ENCODE measurements at regions not wholly inside any gene's neighbourhood (a gene's known extent, or its start where the extent isn't known, plus 50 kb on each side); places are given as distances from the start of the nearest gene placed in this dataset.
"Not testable (repeated sequence)": the region's sequence is repeated elsewhere in the genome, so short reads cannot be mapped to it uniquely, and the experiment has no call there.

DNA sequence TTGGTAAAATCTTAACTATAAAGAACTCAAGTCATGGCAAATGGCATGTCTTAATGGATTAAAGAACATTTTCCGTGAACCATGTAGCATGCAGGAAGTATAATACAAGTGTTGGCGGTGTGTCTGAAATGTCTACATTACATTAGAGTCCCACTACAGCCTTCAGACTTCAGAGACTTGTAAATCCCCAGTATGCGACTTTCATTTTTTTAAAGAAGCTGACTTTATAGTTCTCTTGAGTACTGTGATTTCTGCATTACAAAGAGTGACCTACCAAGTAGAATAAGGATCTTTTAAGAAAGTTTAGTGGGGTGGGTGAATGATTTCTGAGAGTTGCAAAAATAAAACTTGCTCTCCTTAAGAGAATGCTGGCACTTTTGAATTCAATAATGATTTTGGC is 140.7 kb upstream of the FN1 start:
- DNase-seq, result no peak

DNA sequence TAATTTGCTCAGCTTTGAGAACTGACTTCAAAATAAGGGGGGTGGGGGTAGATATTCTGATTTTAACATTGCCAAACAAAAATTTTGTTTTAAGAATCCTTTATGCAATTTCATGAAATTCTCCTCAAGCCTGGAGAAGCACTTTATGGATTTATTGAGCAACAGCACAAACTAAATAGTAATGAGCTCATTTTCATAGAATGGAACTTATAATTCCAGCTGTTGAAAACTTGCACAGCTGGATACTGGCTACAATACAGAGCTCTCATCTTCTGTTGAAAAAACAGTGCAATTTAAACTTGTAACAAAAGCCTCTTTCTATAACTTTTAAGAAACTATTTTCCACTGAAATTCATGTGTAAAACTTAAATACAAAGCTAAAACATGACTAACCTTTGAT is 137.6 kb upstream of the FN1 start:
- DNase-seq, result no peak

DNA sequence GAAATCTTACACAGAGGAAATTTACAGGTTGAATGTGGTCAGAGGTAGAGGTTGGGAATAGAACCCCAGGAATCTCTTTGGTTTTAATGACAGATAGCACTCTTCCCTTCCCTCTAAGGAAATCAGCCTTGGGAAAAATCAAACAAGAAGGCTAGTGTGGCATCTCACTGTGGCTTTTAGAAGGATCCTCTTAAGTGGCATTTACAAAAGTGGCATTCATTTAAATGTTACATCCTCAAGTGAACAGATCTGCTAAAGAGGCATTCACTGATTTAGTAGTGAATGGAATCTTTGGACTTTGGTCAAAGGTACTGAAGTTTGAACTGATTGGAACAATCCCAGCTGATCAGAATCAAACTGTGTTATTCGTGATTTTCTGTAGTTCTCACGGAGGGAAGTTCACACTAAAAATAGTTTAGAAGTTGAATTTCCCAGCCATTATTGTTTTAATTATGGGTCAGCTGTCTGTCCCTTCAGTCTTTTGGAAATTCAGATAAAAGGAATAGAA is 136.5 kb upstream of the FN1 start:
- DNase-seq, result no peak

DNA sequence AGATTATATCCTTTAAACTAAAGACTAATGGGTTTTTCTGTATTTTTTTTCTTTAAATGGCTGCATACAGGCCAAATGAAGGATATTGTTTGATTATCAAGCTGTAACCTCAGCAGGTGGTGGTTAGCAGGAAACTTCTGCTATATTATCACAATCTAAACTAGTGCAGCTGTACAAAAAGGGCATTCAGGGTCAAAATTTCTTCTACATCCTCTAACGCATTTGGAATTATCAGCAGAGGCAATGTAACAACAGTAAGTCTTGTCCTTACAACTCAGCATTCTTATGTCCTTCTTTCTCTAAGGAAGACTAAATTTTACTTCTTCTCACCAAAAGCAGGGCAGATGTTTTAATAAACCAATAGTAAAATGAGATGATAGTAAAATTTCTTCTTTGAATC is 135.8 kb upstream of the FN1 start:
- DNase-seq, result no peak

DNA sequence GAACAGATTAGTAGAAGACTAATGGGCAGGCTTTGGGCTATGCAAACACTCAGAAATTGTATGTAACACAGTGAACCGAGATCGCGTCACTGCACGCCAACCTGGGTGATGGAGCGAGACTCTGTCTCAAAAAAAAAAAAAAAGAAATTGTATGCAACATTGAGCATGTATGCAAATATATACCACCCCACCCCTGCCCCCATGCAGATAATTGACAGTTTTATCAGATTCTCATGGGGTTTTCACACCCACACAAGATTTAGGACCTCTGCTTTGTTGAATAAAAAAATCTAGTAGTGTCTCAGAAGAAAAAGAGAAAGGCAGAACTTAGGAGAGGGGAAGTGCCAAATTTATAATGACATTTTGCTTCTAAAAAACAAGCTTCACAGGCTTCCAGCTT is 131.6 kb upstream of the FN1 start:
- no peak for DNase-seq

DNA sequence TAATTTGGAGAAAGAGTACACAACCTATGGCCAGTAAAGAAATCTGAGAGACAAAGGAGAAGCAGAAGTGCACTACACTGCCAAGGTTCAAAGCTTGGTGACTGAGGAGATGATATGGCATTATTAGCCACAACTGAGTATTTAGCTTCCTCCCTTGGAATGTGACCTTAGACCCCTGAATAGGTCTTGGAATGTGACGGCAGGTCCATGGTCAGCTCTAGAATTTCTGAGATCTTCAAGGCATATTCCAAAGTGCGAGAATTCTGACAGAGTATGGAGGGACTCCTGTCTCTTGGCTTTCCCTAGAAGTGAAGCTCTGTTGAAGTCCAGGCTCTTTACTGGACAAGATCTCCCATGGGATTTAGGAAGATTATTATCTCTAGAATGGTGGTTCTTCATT is 130.0 kb upstream of the FN1 start:
- no peak for DNase-seq

DNA sequence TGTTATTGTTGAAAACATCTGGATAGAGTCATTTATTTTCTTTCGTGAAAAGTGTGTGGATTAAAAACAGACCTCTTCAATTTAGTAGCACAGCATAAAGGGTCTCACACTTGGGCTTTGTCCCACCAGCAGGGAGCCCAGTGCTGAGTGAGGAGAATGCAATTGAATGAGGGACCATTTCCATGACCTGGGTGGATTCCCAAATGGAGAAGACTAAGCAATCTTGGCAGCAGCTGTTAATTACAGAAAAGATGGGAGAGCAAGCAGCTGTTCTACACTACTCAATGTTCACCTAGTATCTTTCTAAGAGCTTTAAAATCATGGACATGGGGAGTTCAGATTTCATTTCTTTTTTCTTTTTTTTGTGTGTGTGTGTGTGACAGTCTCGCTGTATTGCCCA is 121.8 kb upstream of the FN1 start:
- no peak for DNase-seq

DNA sequence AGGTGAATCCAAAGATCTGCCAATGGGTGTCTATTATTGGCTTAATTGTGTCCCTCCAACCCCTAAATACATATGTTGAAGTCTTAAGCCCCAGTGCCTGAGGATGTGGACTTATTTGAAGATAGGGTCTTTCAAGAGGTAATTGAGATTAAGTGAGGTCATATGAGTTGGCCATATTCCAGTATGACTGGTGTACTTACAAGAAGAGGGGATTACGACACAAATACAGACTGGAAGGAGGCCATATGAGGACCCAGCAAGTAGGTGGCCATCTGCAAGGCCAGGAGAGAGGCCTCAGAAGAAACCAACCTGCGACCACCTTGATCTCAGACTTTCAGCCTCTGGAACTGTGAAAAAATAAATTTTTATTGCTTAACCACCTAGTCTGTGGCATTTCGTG is 121.1 kb upstream of the FN1 start:
- no peak for DNase-seq

DNA sequence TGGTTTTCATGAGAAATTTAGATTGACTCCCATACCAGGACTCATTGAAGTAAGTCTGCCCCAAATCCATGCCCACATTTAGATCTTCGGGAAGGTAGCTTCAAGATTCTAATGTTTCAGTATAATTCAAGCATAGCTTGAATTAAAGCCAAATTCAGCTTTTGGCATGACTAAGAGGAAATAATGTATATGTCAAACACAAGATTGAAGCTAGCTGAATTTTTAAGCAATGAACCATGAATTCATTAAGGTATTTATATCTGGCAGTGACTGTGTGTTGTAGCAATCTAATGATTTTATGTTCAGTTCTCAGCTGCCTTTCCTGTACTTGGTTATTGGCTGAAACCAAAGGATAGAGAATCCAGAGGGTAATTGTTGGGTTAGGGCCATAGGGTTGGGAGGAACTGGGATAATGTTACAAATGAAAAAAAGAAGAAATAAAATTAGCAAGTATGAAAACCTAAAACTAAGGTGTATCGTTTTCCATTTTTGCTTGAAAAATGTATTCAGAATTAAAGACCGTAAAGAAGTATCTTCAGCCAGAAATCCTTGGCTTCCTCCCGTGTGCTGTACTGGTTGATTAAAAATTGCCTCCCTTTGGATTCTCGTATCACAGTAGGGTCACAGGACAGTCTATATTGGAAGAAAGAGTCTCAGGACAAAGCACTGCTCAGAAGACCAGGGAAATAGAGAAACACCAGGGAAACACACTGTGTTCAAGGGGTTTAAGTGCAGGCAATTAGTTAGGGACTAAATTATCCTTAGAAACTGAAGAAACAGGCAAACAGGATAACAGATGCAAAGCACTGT is 119.0 kb upstream of the FN1 start:
- no peak for DNase-seq

DNA sequence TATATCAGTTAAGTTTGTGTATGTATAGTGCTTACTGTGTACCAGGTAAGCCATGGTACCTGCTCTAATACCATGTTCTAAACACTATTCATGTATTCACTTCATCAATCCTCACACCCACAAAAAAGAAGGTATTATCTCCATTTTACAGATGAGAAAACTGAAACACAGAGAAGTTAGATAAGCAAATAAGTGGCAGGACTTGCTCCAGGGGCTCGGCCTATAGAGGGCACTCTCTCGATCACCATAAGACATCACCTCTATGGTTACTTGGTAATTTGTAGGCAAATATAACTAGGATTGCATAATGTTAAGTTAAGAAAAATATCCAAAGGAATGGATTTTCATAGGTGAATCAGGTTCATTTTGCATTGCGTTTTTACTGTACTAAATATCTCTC is 118.1 kb upstream of the FN1 start:
- peak in 1 of 5 experiments; percentile 11 for DNase-seq

DNA sequence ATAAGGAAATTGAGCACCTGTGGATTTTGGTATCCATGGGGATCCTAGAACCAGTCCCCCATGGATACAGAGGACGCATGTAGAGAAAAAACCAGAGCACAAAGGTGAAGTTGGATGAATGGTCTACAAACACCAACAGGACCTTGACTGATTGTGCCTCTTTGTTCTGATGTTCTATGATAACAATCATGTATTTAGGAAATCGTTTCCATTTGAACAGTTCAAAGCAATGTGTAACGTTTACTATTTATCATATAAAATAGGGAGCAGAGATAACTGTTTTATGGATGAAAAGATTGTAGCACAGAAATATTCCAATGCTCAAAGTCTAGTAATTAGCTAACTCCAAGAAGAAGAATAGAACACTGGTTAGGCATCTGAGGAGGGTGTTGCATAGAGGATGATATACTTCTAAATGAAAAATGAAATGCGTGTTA is 116.3 kb upstream of the FN1 start:
- DNase-seq, result no peak

DNA sequence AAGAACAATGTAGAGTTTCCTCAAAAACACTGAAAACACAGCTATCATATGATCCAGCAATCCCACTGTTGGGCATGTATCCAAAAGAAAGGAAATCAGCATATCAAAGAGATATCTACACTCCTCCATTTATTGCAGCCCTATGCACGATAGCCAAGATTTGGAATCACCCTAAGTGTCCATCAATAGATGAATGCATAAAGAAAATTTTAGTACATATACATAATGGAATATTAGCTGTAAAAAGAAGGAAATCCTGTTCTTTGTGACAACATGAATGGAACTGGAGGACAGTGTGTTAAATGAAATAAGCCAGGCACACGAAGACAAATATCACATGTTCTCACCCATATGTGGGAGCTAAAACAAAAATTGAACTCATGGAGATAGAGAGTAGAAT is 114.5 kb upstream of the FN1 start:
- DNase-seq, result no peak

DNA sequence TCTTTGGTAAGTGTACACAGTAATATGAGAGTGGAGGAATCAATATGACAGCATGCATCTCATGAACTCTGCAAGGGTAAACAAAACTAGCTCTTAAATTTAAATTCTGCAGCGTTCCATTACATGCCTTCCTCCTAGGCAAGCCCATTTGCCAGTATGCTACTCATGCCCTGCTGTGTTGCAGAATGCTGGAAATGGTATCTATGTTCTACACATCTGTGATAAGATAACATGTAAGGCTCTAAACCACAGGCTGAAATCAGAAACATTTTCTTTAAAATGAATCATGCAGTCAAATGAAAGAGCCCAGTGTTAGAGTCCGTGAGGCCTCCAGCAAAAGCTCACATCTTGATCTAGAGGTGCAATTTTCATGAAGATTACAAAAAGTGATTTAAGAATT is 112.8 kb upstream of the FN1 start:
- DNase-seq, result no peak

DNA sequence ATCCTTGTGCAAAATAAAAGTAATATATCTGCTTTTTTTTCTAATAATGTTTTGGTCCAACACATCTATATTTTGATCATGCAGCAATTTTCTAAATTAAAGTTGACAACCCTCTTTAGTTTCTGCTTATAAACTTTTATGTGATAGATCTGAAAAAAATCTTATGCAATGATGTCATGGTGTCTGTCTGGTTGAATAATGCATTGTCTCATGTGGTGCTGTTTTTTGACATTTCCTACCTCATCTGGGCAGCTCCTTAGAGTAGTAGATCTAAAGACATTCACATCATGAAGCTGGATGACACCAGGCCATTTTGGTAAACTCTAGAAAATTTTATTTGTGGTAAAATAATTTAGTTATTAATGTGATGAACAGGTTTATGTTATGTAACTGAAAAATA is 106.8 kb upstream of the FN1 start:
- no peak for DNase-seq

DNA sequence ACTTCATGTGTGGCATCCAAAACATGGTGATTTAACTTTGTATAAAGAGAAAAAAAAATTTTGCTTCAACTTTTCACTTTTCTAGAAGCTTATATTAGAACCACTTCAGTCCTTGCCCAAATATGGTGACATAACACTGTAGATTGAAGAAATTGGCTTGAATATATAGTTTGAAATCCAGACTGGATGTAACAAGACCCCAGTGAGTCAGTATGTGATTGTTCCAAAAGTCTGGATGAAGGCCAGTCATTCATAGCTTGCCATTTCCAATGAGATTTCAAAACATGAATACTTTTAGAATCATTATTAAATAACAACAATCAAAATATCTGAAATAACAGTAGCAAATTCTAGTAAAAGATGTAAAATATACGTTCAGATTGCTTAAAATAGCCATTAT is 104.8 kb upstream of the FN1 start:
- no peak for DNase-seq

DNA sequence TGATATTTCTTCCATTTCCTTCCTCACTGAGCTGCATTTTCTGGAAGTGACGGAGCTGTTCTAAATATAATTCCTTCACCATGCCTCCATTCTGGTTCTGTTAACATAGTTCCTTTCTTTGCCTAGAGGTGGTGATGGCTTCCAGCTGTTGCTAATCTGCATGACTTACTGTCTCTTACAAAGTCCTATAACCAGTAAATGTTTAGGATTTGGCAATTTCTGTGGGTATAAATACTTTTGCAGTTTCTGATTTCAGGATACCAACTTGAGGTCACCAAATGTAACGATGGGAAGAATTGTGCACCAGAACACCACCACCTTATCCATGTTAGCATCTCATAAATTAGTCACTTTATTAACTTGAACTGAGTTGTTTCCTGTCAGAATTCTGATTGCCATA is 101.7 kb upstream of the FN1 start:
- DNase-seq, result no peak

DNA sequence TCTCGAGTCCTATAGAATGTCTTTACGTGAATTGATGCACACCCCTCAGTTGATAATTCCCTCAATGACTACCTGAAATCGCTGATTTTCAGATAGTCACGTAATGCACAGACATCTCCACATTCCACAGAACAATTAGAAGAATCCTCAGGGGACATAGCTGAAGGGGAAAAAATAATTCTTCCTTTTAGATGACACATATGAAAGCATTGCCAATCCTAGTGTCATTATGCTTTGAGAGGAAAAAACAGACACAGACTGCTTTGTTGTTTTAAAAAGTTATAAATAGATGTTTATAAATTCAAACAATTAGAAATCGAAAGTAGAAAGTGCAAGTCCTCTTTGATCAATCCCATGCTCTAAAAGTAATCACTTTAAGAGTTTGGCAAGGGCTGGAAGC is 100.6 kb upstream of the FN1 start:
- DNase-seq, result no peak

DNA sequence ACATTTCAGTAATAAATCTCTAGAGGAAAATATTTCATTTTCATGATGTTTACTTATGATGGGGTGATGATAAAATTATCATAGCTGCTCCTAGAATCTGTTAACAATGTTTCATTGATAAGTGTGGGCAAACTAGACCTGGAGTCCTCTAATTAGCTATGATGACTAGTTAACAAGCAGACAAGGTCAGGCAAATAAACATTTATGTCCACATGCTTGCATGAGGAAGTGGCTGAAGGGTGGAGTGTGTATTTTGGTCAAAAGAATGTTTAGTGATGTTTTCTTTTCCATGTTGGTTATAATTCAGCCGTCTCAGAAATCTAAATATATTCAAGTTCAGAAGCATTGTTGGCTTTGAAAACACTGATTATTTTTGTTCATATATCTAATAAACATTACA is 99.9 kb upstream of the FN1 start:
- no peak for DNase-seq

DNA sequence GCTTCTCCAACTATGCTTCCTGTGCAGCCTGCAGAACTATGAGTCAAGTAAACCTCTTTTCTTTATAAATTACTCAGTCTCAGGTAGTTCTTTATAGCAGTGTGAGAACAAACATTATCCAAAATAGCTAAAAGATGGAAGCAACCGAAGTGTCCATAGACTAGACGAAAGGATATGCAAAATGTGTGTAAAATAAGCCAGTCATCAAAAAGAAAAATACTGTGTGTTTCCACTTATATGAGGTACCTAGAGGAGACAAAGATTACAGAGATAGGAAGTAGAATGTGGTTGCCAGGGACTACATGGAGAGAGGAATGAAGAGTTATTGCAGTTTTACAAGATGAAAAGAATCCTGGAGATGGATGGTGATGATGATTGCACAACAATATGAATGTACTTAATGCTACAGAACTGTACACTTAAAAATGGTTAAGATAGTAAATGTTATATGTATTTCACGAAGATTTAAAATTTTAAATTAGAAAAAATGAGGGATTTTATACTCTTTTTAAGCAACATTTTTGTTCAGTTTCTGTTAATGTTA is 99.3 kb upstream of the FN1 start:
- no peak for DNase-seq

DNA sequence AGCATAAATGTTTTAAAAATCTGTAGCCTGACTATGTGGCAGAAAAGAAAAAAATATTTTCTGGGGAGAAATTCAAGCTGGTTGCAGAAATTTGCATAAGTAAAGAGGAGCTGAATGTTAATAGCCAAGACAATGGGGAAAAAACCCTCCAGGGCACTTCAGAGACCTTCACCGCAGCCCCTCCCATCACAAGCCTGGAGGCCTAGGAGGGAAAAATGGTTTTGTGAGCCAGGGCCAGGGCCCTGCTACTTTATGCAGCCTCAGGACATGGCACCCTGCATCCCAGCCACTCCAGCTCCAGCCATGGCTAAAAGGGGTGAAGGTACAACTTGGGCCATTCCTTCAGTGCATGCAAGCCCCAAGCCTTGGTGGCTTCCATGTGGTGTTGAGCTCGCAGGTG is 97.8 kb upstream of the FN1 start:
- not testable (repeated sequence) for DNase-seq

DNA sequence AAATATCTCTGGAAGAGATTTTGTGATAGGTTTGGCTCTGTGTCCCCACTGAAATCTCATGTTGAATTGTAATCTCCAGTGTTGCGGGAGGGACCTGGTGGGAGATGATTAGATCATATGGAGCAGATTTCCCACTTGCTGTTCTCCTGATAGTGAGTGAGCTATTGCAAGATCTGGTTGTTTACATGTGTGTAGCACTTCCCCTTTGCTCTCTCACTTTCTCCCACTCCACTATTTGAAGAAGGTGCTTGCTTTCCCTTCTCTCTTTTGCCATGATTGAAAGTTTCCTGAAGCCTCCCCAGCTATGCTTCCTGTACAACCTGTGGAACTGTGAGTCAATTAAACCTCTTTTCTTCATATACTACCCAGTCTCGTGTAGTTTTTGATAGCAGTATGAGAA is 97.0 kb upstream of the FN1 start:
- no peak for DNase-seq

DNA sequence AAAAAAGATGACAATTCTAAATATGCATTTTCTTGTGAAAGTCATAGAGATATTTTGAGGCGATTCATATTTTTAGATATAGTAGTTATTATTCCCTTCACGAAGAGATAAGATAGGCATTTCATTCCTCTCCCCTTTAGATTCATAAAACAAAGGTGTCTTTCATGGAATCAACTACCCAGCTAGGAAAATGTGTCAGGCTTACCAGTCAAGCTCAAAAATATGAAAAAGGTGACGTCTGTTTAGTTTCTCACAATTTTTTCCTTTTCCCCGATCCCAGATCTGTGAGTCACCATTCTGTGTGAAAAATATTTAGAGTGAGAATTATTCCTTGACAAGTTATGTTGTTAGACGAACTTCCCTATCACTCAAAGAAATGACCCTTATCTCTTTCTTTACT is 95.4 kb upstream of the FN1 start:
- no peak for DNase-seq

DNA sequence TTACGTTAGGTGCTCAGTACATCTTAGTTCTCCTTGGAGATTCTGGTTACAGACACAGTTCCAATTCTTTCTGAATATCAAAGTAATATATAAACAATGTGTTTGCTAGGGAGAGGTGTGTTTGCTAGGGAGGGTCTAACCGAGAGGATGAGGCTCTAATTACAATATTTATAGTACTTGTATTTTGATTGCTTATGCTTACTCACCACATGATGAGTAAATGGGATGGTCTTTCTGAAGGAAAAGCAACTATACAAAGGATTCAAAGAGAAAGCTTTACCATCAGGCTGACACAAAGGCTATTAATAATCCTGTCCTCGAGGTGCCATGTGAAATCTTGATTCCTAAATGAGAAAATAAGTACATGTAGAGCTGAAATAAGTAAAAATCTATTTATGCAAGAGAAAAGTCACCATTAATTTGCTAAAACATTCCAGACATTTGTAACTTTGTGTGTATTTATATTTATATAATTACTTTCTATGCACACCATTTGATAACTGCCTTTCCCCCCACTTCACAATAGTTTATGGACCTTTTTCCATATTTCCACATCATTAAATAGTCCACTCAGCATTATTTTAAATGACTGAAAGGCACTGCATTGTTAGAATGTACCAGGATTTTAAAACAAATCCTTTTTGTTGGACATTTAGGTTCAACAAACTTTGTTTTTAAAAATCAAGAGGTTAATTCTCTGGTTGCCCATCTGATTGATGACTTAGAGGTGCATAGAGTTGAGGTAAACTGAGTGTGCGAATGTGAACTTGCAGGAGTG is 94.5 kb upstream of the FN1 start:
- no peak for DNase-seq

DNA sequence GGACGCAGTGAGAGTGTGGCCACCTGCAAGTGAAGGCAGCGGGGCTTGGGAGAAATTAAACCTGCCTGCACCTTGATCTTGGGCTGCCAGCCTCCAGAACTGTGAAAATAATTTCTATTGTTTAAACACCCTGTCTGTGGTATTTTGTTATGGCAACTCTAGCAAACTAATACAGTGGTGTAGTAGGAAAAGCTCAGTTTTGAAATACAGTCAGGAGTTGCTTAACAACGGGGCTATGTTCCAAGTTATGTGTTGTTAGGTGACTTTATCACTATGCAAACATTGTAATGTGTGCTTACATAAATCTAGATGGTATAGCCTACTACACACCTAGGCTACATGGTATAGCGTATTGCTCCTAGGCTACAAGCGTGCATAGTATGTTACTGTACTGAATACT is 93.4 kb upstream of the FN1 start:
- no peak for DNase-seq

Measured in T-helper 2 cell (primary cell).